ENCODE measurements at regions not wholly inside any gene's neighbourhood (a gene's known extent, or its start where the extent isn't known, plus 50 kb on each side); places are given as distances from the start of the nearest gene placed in this dataset.

DNA sequence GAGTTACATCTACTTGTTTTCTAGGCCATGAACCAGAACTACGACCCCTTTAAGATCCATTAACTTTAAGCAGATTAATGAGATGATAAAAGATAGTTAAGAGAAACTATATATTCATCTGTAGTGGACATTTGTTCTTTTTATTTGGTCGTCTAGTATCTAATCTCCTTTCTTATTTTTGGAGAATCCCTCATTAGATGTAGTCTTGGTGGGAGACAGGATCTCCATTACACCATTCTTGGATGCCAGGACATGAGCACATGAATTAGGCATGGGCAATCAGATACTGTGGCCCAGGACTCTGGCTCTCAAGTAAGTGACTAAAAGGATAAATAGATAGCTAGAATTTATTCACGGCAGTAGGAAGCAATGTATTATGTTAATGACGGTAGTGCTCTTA, 245.0 kb downstream of the ATP23 start:
- H3K27ac ChIP-seq, result no peak overlapping the region
- TF ChIP-seq, protein P1, sequence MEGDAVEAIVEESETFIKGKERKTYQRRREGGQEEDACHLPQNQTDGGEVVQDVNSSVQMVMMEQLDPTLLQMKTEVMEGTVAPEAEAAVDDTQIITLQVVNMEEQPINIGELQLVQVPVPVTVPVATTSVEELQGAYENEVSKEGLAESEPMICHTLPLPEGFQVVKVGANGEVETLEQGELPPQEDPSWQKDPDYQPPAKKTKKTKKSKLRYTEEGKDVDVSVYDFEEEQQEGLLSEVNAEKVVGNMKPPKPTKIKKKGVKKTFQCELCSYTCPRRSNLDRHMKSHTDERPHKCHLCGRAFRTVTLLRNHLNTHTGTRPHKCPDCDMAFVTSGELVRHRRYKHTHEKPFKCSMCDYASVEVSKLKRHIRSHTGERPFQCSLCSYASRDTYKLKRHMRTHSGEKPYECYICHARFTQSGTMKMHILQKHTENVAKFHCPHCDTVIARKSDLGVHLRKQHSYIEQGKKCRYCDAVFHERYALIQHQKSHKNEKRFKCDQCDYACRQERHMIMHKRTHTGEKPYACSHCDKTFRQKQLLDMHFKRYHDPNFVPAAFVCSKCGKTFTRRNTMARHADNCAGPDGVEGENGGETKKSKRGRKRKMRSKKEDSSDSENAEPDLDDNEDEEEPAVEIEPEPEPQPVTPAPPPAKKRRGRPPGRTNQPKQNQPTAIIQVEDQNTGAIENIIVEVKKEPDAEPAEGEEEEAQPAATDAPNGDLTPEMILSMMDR (IDR thresholded peaks at IDR 0.05), result no peak
- no peak for TF ChIP-seq ZFX (IDR thresholded peaks at IDR 0.05; ENCODE audit: borderline replicate concordance)

DNA sequence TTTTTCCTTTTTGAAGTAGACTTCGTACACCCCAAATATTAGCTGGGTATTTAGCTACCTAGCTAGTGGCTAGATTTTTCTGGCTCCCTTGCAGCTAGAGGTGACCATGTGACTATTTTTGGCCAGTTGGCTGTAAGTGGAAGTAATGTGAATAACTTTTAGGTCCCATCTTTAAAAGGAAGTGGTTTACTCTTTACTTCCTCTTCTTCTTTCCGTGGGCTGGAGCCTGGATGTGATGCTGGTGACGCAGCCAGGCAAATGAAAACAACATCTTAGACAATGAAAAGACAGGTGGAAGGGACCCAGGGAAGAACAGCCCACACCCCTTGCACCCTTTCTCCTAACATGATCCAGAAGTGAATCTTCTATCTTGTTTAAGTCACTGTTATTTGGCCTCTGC, 245.5 kb downstream of the ATP23 start:
- no peak overlapping the region for H3K27ac ChIP-seq
- TF ChIP-seq, protein P1 (IDR thresholded peaks at IDR 0.05), result no peak
- TF ChIP-seq ZFX (IDR thresholded peaks at IDR 0.05; ENCODE audit: borderline replicate concordance), result no peak

GRCh38 chr12:58189030-58189429, 247.7 kb downstream of the ATP23 start:
- TF ChIP-seq, protein P1 (IDR thresholded peaks at IDR 0.05), result no peak
- no peak for TF ChIP-seq ZFX (IDR thresholded peaks at IDR 0.05; ENCODE audit: borderline replicate concordance)
- no peak overlapping the region for H3K27ac ChIP-seq

DNA sequence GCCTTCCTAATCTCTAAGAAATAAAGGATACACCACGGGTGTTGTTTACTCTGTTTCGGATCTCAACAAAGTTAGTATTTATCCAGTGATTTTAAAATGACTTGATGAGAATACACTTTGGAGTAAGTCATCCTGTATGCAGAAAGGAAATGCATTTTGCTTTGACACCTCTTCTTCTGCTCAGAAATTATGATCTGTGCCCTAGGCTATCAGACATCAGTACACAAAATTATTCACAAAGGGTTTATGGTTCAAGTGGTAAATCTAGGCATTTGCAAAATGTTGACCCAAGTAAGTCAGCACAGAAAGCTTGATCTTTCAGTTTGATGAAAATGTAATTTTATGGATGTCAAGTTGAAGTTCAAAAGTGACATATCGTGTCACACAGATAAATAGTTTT, 248.5 kb downstream of the ATP23 start:
- TF ChIP-seq, protein P1 (IDR thresholded peaks at IDR 0.05), result no peak
- no peak for TF ChIP-seq ZFX (IDR thresholded peaks at IDR 0.05; ENCODE audit: borderline replicate concordance)
- H3K27ac ChIP-seq, result no peak overlapping the region

DNA sequence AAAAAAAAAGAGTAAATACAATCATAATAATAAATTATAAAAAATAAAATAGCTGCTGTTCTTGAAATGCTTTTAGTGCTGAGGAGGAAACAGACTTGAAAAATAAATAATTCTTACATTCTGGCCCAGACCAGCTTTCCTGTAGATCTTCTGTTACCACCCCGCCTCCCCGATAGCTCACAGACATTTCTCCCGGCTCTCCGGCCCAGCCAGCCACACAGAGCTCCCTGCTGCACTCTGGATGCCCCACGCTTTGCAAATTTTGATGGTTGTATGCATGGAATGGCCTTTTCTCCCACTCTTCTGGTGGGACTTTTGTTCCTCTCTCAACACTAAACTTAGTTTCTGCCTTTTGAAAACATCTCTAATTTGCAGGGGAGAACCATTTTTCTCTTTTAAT, 249.3 kb downstream of the ATP23 start:
- TF ChIP-seq, protein P1 (IDR thresholded peaks at IDR 0.05), result no peak
- TF ChIP-seq ZFX (IDR thresholded peaks at IDR 0.05; ENCODE audit: borderline replicate concordance), result no peak
- no peak overlapping the region for H3K27ac ChIP-seq

DNA sequence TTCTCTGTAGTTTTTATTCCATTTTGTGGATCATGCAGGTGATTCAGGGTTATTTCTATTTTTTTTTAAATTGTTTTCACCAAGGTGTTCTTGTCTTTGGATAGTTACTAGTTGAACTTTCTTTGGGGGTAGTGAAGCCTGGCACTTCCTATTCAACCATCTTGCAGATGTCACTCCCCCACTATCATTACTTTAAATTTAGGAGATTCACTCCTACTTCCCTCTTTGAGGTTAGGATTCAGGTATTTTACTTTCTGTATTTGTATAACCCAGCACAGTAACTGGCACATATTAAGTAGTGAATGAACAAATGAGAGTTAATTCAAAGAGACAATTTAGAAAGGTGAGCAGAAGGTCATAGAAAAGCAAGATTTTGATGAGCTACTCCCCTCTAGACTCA, 255.6 kb downstream of the ATP23 start:
- no peak for TF ChIP-seq ZFX (IDR thresholded peaks at IDR 0.05; ENCODE audit: borderline replicate concordance)
- TF ChIP-seq, protein P1 (IDR thresholded peaks at IDR 0.05), result no peak
- H3K27ac ChIP-seq, result no peak overlapping the region

GRCh38 chr12:58202933-58203718, 261.8 kb downstream of the ATP23 start:
- H3K27ac ChIP-seq, result no peak overlapping the region
- TF ChIP-seq, protein P1 (IDR thresholded peaks at IDR 0.05), result no peak
- TF ChIP-seq ZFX (IDR thresholded peaks at IDR 0.05; ENCODE audit: borderline replicate concordance), result no peak
